NB4 (cell line): ENCODE measurements at regions not wholly inside any gene's neighbourhood (a gene's known extent, or its start where the extent isn't known, plus 50 kb on each side); places are given as distances from the start of the nearest gene placed in this dataset.

Experiments
- MAX ChIP-seq: IDR thresholded peaks from 2 replicates; pipeline ENCODE4 v1.6.1; 2011; ENCODE audit warnings: low read depth, low read length
- MYC ChIP-seq: IDR thresholded peaks from 2 replicates; pipeline ENCODE4 v1.6.1; 2011; ENCODE audit warnings: low read depth, low read length
- POLR2A ChIP-seq: IDR thresholded peaks from 2 replicates; pipeline ENCODE4 v1.6.1; 2011; ENCODE audit warnings: mild to moderate bottlenecking; ENCODE audit not compliant: insufficient read length; ENCODE audit errors: extremely low read depth
- TF ChIP-seq, protein P1 (sequence below): IDR thresholded peaks from one replicate; pipeline ENCODE4 v1.5.1; 2012; ENCODE audit warnings: low read depth, low read length

DNA sequence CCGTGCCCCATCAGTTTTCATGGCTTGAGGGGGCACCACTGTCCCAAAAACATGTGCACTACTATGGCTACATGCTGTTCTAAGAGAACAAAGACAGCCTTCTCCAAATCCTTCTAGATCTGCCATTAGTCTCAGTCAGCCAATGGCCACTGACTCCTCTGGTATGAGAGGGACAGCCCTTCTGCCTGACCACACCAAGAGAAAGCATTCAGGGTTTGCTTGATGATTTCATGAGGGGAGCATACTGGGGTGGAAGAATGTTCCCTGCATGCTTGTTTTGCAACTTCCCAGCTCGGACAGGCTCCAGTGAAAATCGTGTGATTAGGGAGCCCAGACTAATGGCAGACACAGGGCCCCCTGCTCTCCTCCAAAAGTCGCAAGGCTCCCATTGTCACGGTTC, 199.6 kb upstream of the ALG10B start:
- TF ChIP-seq, protein P1, sequence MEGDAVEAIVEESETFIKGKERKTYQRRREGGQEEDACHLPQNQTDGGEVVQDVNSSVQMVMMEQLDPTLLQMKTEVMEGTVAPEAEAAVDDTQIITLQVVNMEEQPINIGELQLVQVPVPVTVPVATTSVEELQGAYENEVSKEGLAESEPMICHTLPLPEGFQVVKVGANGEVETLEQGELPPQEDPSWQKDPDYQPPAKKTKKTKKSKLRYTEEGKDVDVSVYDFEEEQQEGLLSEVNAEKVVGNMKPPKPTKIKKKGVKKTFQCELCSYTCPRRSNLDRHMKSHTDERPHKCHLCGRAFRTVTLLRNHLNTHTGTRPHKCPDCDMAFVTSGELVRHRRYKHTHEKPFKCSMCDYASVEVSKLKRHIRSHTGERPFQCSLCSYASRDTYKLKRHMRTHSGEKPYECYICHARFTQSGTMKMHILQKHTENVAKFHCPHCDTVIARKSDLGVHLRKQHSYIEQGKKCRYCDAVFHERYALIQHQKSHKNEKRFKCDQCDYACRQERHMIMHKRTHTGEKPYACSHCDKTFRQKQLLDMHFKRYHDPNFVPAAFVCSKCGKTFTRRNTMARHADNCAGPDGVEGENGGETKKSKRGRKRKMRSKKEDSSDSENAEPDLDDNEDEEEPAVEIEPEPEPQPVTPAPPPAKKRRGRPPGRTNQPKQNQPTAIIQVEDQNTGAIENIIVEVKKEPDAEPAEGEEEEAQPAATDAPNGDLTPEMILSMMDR, result no peak
- TF ChIP-seq MAX (no peak), POLR2A (no peak), MYC (no peak)
